CD14-positive monocyte (primary cell): ENCODE measurements at regions not wholly inside any gene's neighbourhood (a gene's known extent, or its start where the extent isn't known, plus 50 kb on each side); places are given as distances from the start of the nearest gene placed in this dataset.

Experiments
- DNase-seq, 3 donors: peaks; one replicate each; pipeline ENCODE4 v3.0.0-alpha.2; 2011 to 2022
- H2AFZ ChIP-seq: 2 replicates; pipeline ENCODE4 v1.6.0; 2012; ENCODE audit warnings: mild to moderate bottlenecking, low read depth, low read length, inconsistent platforms; ENCODE audit not compliant: insufficient read depth, poor library complexity, severe bottlenecking
- H3K27ac ChIP-seq, 2 donors: 1 replicate in 1 of 2; 2 replicates in 1 of 2; pipeline ENCODE4 v1.5.1; 2012 to 2013; ENCODE audit warnings: low read length in 2 of 2, control low read depth in 1 of 2, inconsistent platforms in 1 of 2, low read depth in 1 of 2, mild to moderate bottlenecking in 1 of 2
- H3K27me3 ChIP-seq, 2 donors: one replicate each; pipeline versions ENCODE4 v1.6.0 to v1.6.1; 2011 to 2013; ENCODE audit warnings: low read length in 2 of 2; ENCODE audit not compliant: control insufficient read depth in 2 of 2, insufficient read depth in 2 of 2
- H3K36me3 ChIP-seq, 2 donors: replicated peaks in 1 of 2; 1 replicate in 1 of 2; 2 replicates in 1 of 2; pipeline versions ENCODE4 v1.5.1 to v1.6.1; 2012 to 2013; ENCODE audit warnings: low read length in 2 of 2, control low read depth in 1 of 2, inconsistent platforms in 1 of 2, mild to moderate bottlenecking in 1 of 2; ENCODE audit not compliant: insufficient read depth in 2 of 2, control insufficient read depth in 1 of 2
- H3K4me1 ChIP-seq, 2 donors: 1 replicate in 1 of 2; 2 replicates in 1 of 2; pipeline versions ENCODE4 v1.5.1 to v1.6.1; 2012 to 2013; ENCODE audit warnings: low read length in 2 of 2, control low read depth in 1 of 2, inconsistent platforms in 1 of 2, mild to moderate bottlenecking in 1 of 2, moderate library complexity in 1 of 2; ENCODE audit not compliant: insufficient read depth in 2 of 2, control insufficient read depth in 1 of 2
- H3K4me2 ChIP-seq: replicated peaks from 2 replicates; pipeline ENCODE3; 2012; ENCODE audit warnings: low read length, moderate library complexity, mild to moderate bottlenecking; ENCODE audit not compliant: poor library complexity, severe bottlenecking; ENCODE audit errors: extremely low read depth
- H3K4me3 ChIP-seq, 3 experiments: fragments of 200-600 bp in 1 of 3; sonication (generic) in 1 of 3; replicated peaks in 1 of 3; 1 replicate in 2 of 3; 2 replicates in 1 of 3; pipeline ENCODE4 v1.5.1; 2011 to 2013; ENCODE audit warnings: low read length in 3 of 3, mild to moderate bottlenecking in 3 of 3, control low read depth in 2 of 3, low read depth in 2 of 3, inconsistent platforms in 1 of 3, moderate library complexity in 1 of 3
- H3K79me2 ChIP-seq: 2 replicates; pipeline ENCODE4 v1.6.0; 2012; ENCODE audit warnings: mild to moderate bottlenecking, control low read depth, inconsistent platforms, low read length, moderate library complexity; ENCODE audit not compliant: insufficient read depth
- H3K9ac ChIP-seq: 2 replicates; pipeline ENCODE4 v1.6.0; 2017; ENCODE audit warnings: low read length, mild to moderate bottlenecking; ENCODE audit not compliant: insufficient read depth, poor library complexity, severe bottlenecking
- H3K9me3 ChIP-seq, 2 donors: replicated peaks in 1 of 2; 1 replicate in 1 of 2; 2 replicates in 1 of 2; pipeline versions ENCODE4 v1.5.1 to v1.6.1; 2012 to 2013; ENCODE audit warnings: low read length in 2 of 2, control low read depth in 1 of 2; ENCODE audit not compliant: control insufficient read depth in 1 of 2, insufficient read depth in 1 of 2
- H4K20me1 ChIP-seq: 2 replicates; pipeline ENCODE4 v1.6.0; 2012; ENCODE audit warnings: mild to moderate bottlenecking, low read length, control low read depth, moderate library complexity; ENCODE audit not compliant: insufficient read depth
- H3K27ac Mint-ChIP-seq, 7 donors: one replicate each; pipeline ENCODE4 v1.8.0; 2020; ENCODE audit warnings: mild to moderate bottlenecking in 7 of 7, mixed read lengths in 7 of 7, moderate library complexity in 6 of 7, inconsistent platforms in 2 of 7
- H3K27me3 Mint-ChIP-seq, 3 donors: one replicate each; pipeline ENCODE4 v1.8.0; 2021 to 2022; ENCODE audit warnings: low read depth in 3 of 3, mild to moderate bottlenecking in 3 of 3, mixed read lengths in 3 of 3, moderate library complexity in 3 of 3, inconsistent platforms in 1 of 3
- H3K36me3 Mint-ChIP-seq, 2 donors: one replicate each; pipeline ENCODE4 v1.8.0; 2020; ENCODE audit warnings: mixed read lengths in 2 of 2, inconsistent platforms in 1 of 2, mild to moderate bottlenecking in 1 of 2
- H3K4me1 Mint-ChIP-seq: one replicate; pipeline ENCODE4 v1.8.0; 2020; ENCODE audit warnings: mild to moderate bottlenecking, mixed read lengths
- H3K4me3 Mint-ChIP-seq, 2 donors: one replicate each; pipeline ENCODE4 v1.8.0; 2020; ENCODE audit warnings: mild to moderate bottlenecking in 2 of 2, mixed read lengths in 2 of 2, moderate library complexity in 1 of 2
- H3K9me3 Mint-ChIP-seq, 7 donors: one replicate each; pipeline ENCODE4 v1.8.0; 2020 to 2022; ENCODE audit warnings: mixed read lengths in 7 of 7, mild to moderate bottlenecking in 6 of 7, moderate library complexity in 6 of 7, inconsistent platforms in 2 of 7
- CTCF ChIP-seq: fragments of 200-600 bp; IDR thresholded peaks from one replicate; pipeline ENCODE4 v1.8.0; 2022; ENCODE audit warnings: antibody characterized with exemption, mild to moderate bottlenecking
- WGBS: methylation state at CpG from one replicate; pipeline ENCODE4 v1.1.5; 2013; ENCODE audit warnings: missing lambda C conversion rate; ENCODE audit not compliant: insufficient coverage; 5-methylcytosine and 5-hydroxymethylcytosine counted together
- intact Hi-C, 2 donors: fragments of 100-400 bp; cut with micrococcal nuclease; formaldehyde crosslinking; loops; one replicate each; pipeline versions ENCODE4 v1.15.0 to v1.15.1; 2023

- H3K4me1 Mint-ChIP-seq, result peaks cover 3% of the 10 kb centered on the region
- peaks cover 0 to 7% (median 0%) of the 10 kb centered on the region in 7 donors for H3K9me3 Mint-ChIP-seq
Observed at GRCh38 chr10:60722623-60723022, 55.7 kb upstream of the CDK1 start.

GRCh38 chr10:60719721-60720120, 58.6 kb upstream of the CDK1 start:
- H3K4me3 Mint-ChIP-seq, result no peak overlapping the region
- H3K4me1 ChIP-seq, result no peaks in the 10 kb centered on the region

More at GRCh38 chr10:60722623-60723022, 55.7 kb upstream of the CDK1 start:
- 92% methylated on average over 1 of the region's 3 CpGs for WGBS
- H3K4me3 Mint-ChIP-seq, result no peak overlapping the region
- TF ChIP-seq CTCF, result no peak
- DNase-seq, result no peak
- Histone ChIP-seq H3K4me1 (no peaks in the 10 kb centered on the region), H3K27me3 (no peaks in the 10 kb centered on the region), H3K79me2 (no peaks in the 10 kb centered on the region), H3K27ac (no peak overlapping the region), H4K20me1 (no peaks in the 10 kb centered on the region), H2AFZ (no peak overlapping the region), H3K9me3 (no peaks in the 10 kb centered on the region), H3K9ac (no peak overlapping the region), H3K4me3 (no peak overlapping the region), H3K36me3 (no peaks in the 10 kb centered on the region), H3K4me2 (no peak overlapping the region)
- intact Hi-C loops, result no loop called here
- no peaks in the 10 kb centered on the region for H3K36me3 Mint-ChIP-seq
- H3K27me3 Mint-ChIP-seq, result peaks cover 0 to 4% (median 4%) of the 10 kb centered on the region in 3 donors
- H3K27ac Mint-ChIP-seq, result no peak overlapping the region

More at GRCh38 chr10:60719721-60720120, 58.6 kb upstream of the CDK1 start:
- H4K20me1 ChIP-seq, result no peaks in the 10 kb centered on the region
- no peak for DNase-seq
- peaks cover 0 to 1% (median 0%) of the 10 kb centered on the region in 3 donors for H3K27me3 Mint-ChIP-seq
- intact Hi-C loops, result no loop called here
- H3K9me3 ChIP-seq, result no peaks in the 10 kb centered on the region
- H3K36me3 ChIP-seq, result no peaks in the 10 kb centered on the region
- H3K4me3 ChIP-seq, result no peak overlapping the region
- no peak overlapping the region for H3K27ac Mint-ChIP-seq
- H3K27ac ChIP-seq, result no peak overlapping the region
- H3K36me3 Mint-ChIP-seq, result no peaks in the 10 kb centered on the region
- WGBS, result no CpG with 5 or more reads among the region's 1 CpG
- H2AFZ ChIP-seq, result no peak overlapping the region
- no peak overlapping the region for H3K9ac ChIP-seq
- H3K4me1 Mint-ChIP-seq, result peaks cover 3% of the 10 kb centered on the region
- no peaks in the 10 kb centered on the region for H3K79me2 ChIP-seq
- TF ChIP-seq CTCF, result no peak
- no peaks in the 10 kb centered on the region for H3K27me3 ChIP-seq
- H3K9me3 Mint-ChIP-seq, result peaks cover 0 to 3% (median under 1%) of the 10 kb centered on the region in 7 donors
- H3K4me2 ChIP-seq, result no peak overlapping the region
